ENCODE measurements at regions not wholly inside any gene's neighbourhood (a gene's known extent, or its start where the extent isn't known, plus 50 kb on each side); places are given as distances from the start of the nearest gene placed in this dataset.

DNA sequence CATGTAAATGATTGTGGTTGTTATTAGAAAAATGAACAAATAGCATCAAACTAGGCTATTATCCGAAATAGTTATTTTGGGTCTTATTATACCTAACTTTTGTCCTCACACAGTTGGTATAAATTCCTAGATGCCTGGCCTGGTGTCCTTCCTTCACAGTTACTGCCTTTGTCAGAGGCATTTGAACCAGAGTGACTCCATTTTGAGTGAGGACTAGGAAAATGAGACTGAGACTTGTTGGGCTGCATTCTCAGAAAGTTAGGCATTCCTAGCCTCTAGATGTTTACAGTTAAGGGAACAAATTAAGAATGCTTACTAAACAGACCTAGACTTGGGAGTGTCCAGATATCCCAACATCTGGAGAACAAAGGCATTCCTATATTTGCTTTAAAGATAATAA lies 283.5 kb upstream of the C9orf72 start:
- TF ChIP-seq, protein P1, sequence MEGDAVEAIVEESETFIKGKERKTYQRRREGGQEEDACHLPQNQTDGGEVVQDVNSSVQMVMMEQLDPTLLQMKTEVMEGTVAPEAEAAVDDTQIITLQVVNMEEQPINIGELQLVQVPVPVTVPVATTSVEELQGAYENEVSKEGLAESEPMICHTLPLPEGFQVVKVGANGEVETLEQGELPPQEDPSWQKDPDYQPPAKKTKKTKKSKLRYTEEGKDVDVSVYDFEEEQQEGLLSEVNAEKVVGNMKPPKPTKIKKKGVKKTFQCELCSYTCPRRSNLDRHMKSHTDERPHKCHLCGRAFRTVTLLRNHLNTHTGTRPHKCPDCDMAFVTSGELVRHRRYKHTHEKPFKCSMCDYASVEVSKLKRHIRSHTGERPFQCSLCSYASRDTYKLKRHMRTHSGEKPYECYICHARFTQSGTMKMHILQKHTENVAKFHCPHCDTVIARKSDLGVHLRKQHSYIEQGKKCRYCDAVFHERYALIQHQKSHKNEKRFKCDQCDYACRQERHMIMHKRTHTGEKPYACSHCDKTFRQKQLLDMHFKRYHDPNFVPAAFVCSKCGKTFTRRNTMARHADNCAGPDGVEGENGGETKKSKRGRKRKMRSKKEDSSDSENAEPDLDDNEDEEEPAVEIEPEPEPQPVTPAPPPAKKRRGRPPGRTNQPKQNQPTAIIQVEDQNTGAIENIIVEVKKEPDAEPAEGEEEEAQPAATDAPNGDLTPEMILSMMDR (IDR thresholded peaks at IDR 0.05): no peak
- no peak for TF ChIP-seq POLR2A (IDR thresholded peaks at IDR 0.05)
- TF ChIP-seq POLR2AphosphoS5 (IDR thresholded peaks at IDR 0.05): no peak

Data from prostate gland (tissue), 2 donors.